ENCODE measurements at regions not wholly inside any gene's neighbourhood (a gene's known extent, or its start where the extent isn't known, plus 50 kb on each side); places are given as distances from the start of the nearest gene placed in this dataset.

DNA sequence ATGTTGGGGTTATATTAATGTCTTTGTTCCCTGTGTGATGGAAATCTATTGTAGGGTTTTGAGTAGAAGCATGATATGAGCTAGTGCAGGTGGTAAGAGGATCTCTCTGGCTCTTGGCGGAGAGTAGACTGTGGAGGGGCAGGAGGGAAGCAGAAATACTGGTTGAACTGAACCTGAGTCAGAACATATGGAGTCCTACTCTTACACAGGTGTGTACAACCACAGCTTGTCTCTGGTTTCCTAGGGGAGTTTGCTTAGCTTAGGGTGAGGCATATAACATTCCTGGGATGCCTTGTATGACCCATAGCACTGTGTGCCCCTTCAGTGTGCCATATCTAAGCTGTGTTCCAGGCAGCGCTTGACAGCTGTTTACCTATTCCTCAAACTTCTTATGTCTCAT, 97.3 kb upstream of the GCFC2 start:
- Histone ChIP-seq H3K79me2 (ENCODE audit: insufficient read depth) (no peaks in the 10 kb centered on the region), H3K9me3 (ENCODE audit: low read depth) (no peaks in the 10 kb centered on the region), H3K36me3 (ENCODE audit: low read depth) (no peaks in the 10 kb centered on the region), H3K9me2 (ENCODE audit: insufficient read depth) (no peaks in the 10 kb centered on the region), H3K4me3 (no peak overlapping the region), H2AFZ (no peak overlapping the region), H3K27me3 (replicated peaks; ENCODE audit: insufficient read depth) (no peaks in the 10 kb centered on the region), H3K4me1 (ENCODE audit: insufficient read depth) (no peaks in the 10 kb centered on the region), H4K20me1 (ENCODE audit: insufficient read depth) (no peaks in the 10 kb centered on the region), H3K27ac (no peak overlapping the region), H3F3A (ENCODE audit: insufficient read depth) (no peaks in the 10 kb centered on the region), H3K4me2 (ENCODE audit: unreplicated experiment) (no peak overlapping the region), H3K9ac (no peak overlapping the region)
- 36 to 44% methylated on average over 2 of the region's 2 CpGs for WGBS, 2 experiments (ENCODE audit: low coverage in 1 of 2, low lambda C conversion rate in 2 of 2, missing lambda C conversion rate in 2 of 2)
- DNase-seq = no peak
- in situ Hi-C loops (cut with MboI) = no loop called here
- no peak for TF ChIP-seq EZH2 (IDR thresholded peaks at IDR 0.05; ENCODE audit: insufficient read depth, poor library complexity, severe bottlenecking)
- no peak for TF ChIP-seq EZH2phosphoT487 (IDR thresholded peaks at IDR 0.05; ENCODE audit: insufficient read depth, low read depth)

DNA sequence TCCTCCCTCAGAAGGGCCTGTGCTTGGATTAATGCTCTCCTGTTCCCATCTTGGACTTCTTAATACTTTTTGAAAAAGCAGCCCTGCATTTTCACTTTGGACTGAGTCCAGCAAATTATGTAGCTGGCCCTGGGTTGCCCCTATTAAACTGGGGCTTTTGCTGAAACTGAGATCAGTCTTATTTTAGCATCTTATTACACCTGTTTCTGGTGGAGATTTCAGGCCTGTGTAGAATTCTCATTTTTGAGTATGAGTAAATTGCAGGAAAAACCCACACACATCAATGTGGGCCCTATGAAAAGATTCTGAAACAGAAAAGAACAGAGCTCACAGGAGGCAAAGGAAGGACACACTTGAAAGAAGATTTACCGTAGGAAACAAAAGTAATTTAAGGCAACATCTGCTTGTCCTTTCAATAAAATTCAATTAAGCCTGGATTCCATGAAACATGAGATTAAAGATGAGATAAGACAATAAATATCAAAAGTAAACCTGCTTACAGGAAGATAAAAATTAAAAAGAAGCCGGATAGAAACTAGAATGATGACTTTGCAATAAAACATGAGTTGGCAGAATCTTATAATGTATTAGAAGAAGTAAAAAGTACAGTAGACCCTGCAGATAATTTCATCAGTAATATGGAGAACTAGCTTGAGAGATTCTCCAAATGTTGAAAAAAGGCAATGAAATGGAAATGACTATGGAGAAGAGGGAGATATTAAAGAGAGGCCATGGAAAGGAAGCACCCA, 90.7 kb upstream of the GCFC2 start:
- no peak overlapping the region for H3K4me2 ChIP-seq (ENCODE audit: unreplicated experiment)
- in situ Hi-C loops (cut with MboI) = no loop called here
- no peak for TF ChIP-seq EZH2 (IDR thresholded peaks at IDR 0.05; ENCODE audit: insufficient read depth, poor library complexity, severe bottlenecking)
- TF ChIP-seq EZH2phosphoT487 (IDR thresholded peaks at IDR 0.05; ENCODE audit: insufficient read depth, low read depth) = no peak

DNA sequence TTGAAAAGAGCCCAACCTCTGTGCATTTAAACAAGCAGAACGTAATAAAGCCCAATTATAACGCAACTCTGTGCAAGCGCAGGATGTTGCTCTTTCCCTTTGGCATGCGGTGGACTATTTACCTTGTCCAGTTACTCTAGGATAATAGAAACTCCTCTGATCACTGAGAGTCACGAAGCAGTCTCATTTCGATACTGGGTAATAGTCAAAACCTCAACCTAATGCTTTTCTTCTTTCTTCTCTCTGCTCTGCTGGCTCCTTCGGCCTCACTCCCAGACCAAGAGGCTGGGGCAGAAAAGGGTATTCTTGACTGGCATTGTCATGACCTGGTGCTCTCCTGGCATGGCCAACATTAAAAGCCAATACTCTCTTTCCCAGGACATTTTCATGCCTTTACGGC, 89.7 kb upstream of the GCFC2 start:
- Histone ChIP-seq H3K9me3 (ENCODE audit: low read depth) (no peaks in the 10 kb centered on the region), H3K27me3 (replicated peaks; ENCODE audit: insufficient read depth) (no peaks in the 10 kb centered on the region), H3K9me2 (ENCODE audit: insufficient read depth) (no peaks in the 10 kb centered on the region), H3K4me1 (ENCODE audit: insufficient read depth) (no peaks in the 10 kb centered on the region), H3K27ac (no peak overlapping the region), H4K20me1 (ENCODE audit: insufficient read depth) (no peaks in the 10 kb centered on the region), H3K4me3 (no peak overlapping the region), H3K4me2 (ENCODE audit: unreplicated experiment) (no peak overlapping the region), H3K36me3 (ENCODE audit: low read depth) (no peaks in the 10 kb centered on the region), H3K9ac (no peak overlapping the region), H3F3A (ENCODE audit: insufficient read depth) (no peaks in the 10 kb centered on the region), H3K79me2 (ENCODE audit: insufficient read depth) (no peaks in the 10 kb centered on the region), H2AFZ (no peak overlapping the region)
- in situ Hi-C loops (cut with MboI) = no loop called here
- 35 to 46% methylated on average over 8 of the region's 8 CpGs for WGBS, 2 experiments (ENCODE audit: low coverage in 1 of 2, low lambda C conversion rate in 2 of 2, missing lambda C conversion rate in 2 of 2)
- TF ChIP-seq EZH2 (IDR thresholded peaks at IDR 0.05; ENCODE audit: insufficient read depth, poor library complexity, severe bottlenecking) (no peak), EZH2phosphoT487 (IDR thresholded peaks at IDR 0.05; ENCODE audit: insufficient read depth, low read depth) (no peak)
- no peak for DNase-seq

More for the DNA sequence above, 90.7 kb upstream of the GCFC2 start:
- Histone ChIP-seq H3K27ac (no peak overlapping the region), H4K20me1 (ENCODE audit: insufficient read depth) (no peaks in the 10 kb centered on the region), H3K27me3 (replicated peaks; ENCODE audit: insufficient read depth) (no peaks in the 10 kb centered on the region), H3K9me3 (ENCODE audit: low read depth) (no peaks in the 10 kb centered on the region), H3K79me2 (ENCODE audit: insufficient read depth) (no peaks in the 10 kb centered on the region), H3K9ac (no peak overlapping the region), H3K4me1 (ENCODE audit: insufficient read depth) (no peaks in the 10 kb centered on the region), H3F3A (ENCODE audit: insufficient read depth) (no peaks in the 10 kb centered on the region), H3K36me3 (ENCODE audit: low read depth) (no peaks in the 10 kb centered on the region), H2AFZ (no peak overlapping the region), H3K9me2 (ENCODE audit: insufficient read depth) (no peaks in the 10 kb centered on the region), H3K4me3 (no peak overlapping the region)
- DNase-seq = no peak
- WGBS, 2 experiments (ENCODE audit: low coverage in 1 of 2, low lambda C conversion rate in 2 of 2, missing lambda C conversion rate in 2 of 2) = 29 to 35% methylated on average over 2 of the region's 2 CpGs

DNA sequence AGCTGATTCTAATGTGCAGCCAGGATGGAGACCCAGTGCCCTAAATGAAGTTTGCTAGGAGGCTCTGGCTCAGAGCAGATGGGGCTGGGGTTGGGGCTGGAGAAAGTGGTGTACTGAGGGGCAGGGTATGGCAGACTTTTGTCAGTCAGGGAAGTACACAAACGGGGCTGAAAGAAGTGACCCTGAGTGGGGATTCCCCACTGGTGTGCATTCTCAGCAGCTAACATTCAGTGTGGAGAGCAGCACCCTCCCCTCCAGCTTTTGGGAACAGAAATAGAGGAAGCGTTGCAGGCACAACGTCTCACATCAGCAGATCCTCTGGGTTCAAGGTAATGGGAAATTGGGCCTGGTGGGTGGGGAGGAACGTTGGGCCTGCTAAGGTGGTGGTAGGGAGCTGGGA, 89.1 kb upstream of the GCFC2 start:
- no peak overlapping the region for H2AFZ ChIP-seq
- H3K9ac ChIP-seq = no peak overlapping the region
- H3K79me2 ChIP-seq (ENCODE audit: insufficient read depth) = no peaks in the 10 kb centered on the region
- in situ Hi-C loops (cut with MboI) = loop anchor here (25.0 kb wide), 1 partner anchor 787 kb away; no protein-coding TSS in a partner anchor
- H3K4me3 ChIP-seq = no peak overlapping the region
- no peaks in the 10 kb centered on the region for H3K36me3 ChIP-seq (ENCODE audit: low read depth)
- DNase-seq = no peak
- no peak for TF ChIP-seq EZH2 (IDR thresholded peaks at IDR 0.05; ENCODE audit: insufficient read depth, poor library complexity, severe bottlenecking)
- no peaks in the 10 kb centered on the region for H3K9me2 ChIP-seq (ENCODE audit: insufficient read depth)
- H4K20me1 ChIP-seq (ENCODE audit: insufficient read depth) = no peaks in the 10 kb centered on the region
- no peaks in the 10 kb centered on the region for H3F3A ChIP-seq (ENCODE audit: insufficient read depth)
- no peaks in the 10 kb centered on the region for H3K4me1 ChIP-seq (ENCODE audit: insufficient read depth)
- no peak overlapping the region for H3K27ac ChIP-seq
- 33 to 38% methylated on average over 3 to 4 of the region's 4 CpGs for WGBS, 2 experiments (ENCODE audit: low coverage in 1 of 2, low lambda C conversion rate in 2 of 2, missing lambda C conversion rate in 2 of 2)
- no peaks in the 10 kb centered on the region for H3K27me3 ChIP-seq (replicated peaks; ENCODE audit: insufficient read depth)
- no peaks in the 10 kb centered on the region for H3K9me3 ChIP-seq (ENCODE audit: low read depth)
- H3K4me2 ChIP-seq (ENCODE audit: unreplicated experiment) = no peak overlapping the region

Data from GM23248 (cell line).